ENCODE measurements at regions not wholly inside any gene's neighbourhood (a gene's known extent, or its start where the extent isn't known, plus 50 kb on each side); places are given as distances from the start of the nearest gene placed in this dataset.

GRCh38 chr2:180848393-180848792, 132.0 kb upstream of the UBE2E3 start:
- no peaks in the 10 kb centered on the region for H3K79me2 ChIP-seq (ENCODE audit: low read depth)
- intact Hi-C loops (cut with micrococcal nuclease; ENCODE audit: unreplicated experiment): no loop called here
- no peaks in the 10 kb centered on the region for H3K36me3 ChIP-seq (ENCODE audit: low read depth)
- TF ChIP-seq EZH2 (IDR thresholded peaks at IDR 0.05; ENCODE audit: low read depth) (no peak), CTCF (conservative IDR thresholded peaks at IDR 0.05) (no peak)
- no peaks in the 10 kb centered on the region for H3K9me3 ChIP-seq (ENCODE audit: insufficient read depth, low read depth)
- no peaks in the 10 kb centered on the region for H3F3A ChIP-seq (ENCODE audit: insufficient read depth, low read depth)
- CTCF ChIA-PET: no interaction called here
- H3K27me3 ChIP-seq (ENCODE audit: insufficient read depth, low read depth): no peaks in the 10 kb centered on the region
- no peak overlapping the region for H3K27ac ChIP-seq
- POLR2A ChIA-PET (ENCODE audit: unreplicated experiment): no interaction called here
- H2AFZ ChIP-seq: no peak overlapping the region
- BruUV-seq (replicated peaks): no TSS peak
- no peaks in the 10 kb centered on the region for H3K9me2 ChIP-seq (ENCODE audit: insufficient read depth)
- no peak overlapping the region for H3K4me3 ChIP-seq
- H3K4me1 ChIP-seq (replicated peaks; ENCODE audit: insufficient read depth): no peaks in the 10 kb centered on the region
- no peaks in the 10 kb centered on the region for H4K20me1 ChIP-seq (ENCODE audit: insufficient read depth)
- H3K4me2 ChIP-seq: no peak overlapping the region
- DNase-seq: peak in 1 of 2 experiments; percentile 54

GRCh38 chr2:180846756-180847472, 133.5 kb upstream of the UBE2E3 start:
- Histone ChIP-seq H2AFZ (no peak overlapping the region; the same call in 1 of the 2 replicates), H3F3A (ENCODE audit: insufficient read depth, low read depth) (no peaks in the 10 kb centered on the region), H4K20me1 (ENCODE audit: insufficient read depth) (no peaks in the 10 kb centered on the region), H3K4me1 (replicated peaks; ENCODE audit: insufficient read depth) (no peaks in the 10 kb centered on the region), H3K36me3 (ENCODE audit: low read depth) (no peaks in the 10 kb centered on the region), H3K79me2 (ENCODE audit: low read depth) (no peaks in the 10 kb centered on the region), H3K4me3 (no peak overlapping the region), H3K4me2 (no peak overlapping the region), H3K27me3 (ENCODE audit: insufficient read depth, low read depth) (no peaks in the 10 kb centered on the region), H3K9me2 (ENCODE audit: insufficient read depth) (no peaks in the 10 kb centered on the region), H3K9me3 (ENCODE audit: insufficient read depth, low read depth) (no peaks in the 10 kb centered on the region), H3K27ac (no peak overlapping the region)
- CTCF ChIA-PET: no interaction called here
- POLR2A ChIA-PET (ENCODE audit: unreplicated experiment): no interaction called here
- BruUV-seq (replicated peaks): no TSS peak
- no peak for TF ChIP-seq EZH2 (IDR thresholded peaks at IDR 0.05; ENCODE audit: low read depth)
- peak; percentile 50; the same call in 1 of the 2 replicates for TF ChIP-seq CTCF (conservative IDR thresholded peaks at IDR 0.05)
- intact Hi-C loops (cut with micrococcal nuclease; ENCODE audit: unreplicated experiment): no loop called here
- no peak for DNase-seq

GRCh38 chr2:180842461-180842860, 137.9 kb upstream of the UBE2E3 start:
- Histone ChIP-seq H3F3A (ENCODE audit: insufficient read depth, low read depth) (no peaks in the 10 kb centered on the region), H2AFZ (no peak overlapping the region), H3K79me2 (ENCODE audit: low read depth) (no peaks in the 10 kb centered on the region), H3K36me3 (ENCODE audit: low read depth) (no peaks in the 10 kb centered on the region), H4K20me1 (ENCODE audit: insufficient read depth) (no peaks in the 10 kb centered on the region), H3K9me2 (ENCODE audit: insufficient read depth) (no peaks in the 10 kb centered on the region), H3K4me3 (no peak overlapping the region), H3K27ac (no peak overlapping the region), H3K27me3 (ENCODE audit: insufficient read depth, low read depth) (no peaks in the 10 kb centered on the region), H3K9me3 (ENCODE audit: insufficient read depth, low read depth) (no peaks in the 10 kb centered on the region), H3K4me2 (no peak overlapping the region), H3K4me1 (replicated peaks; ENCODE audit: insufficient read depth) (no peaks in the 10 kb centered on the region)
- ChIA-PET CTCF (no interaction called here), POLR2A (ENCODE audit: unreplicated experiment) (no interaction called here)
- intact Hi-C loops (cut with micrococcal nuclease; ENCODE audit: unreplicated experiment): no loop called here
- TF ChIP-seq EZH2 (IDR thresholded peaks at IDR 0.05; ENCODE audit: low read depth) (no peak), CTCF (conservative IDR thresholded peaks at IDR 0.05) (no peak)
- BruUV-seq (replicated peaks): no TSS peak
- no peak for DNase-seq
